Transverse colon (tissue), 4 donors: ENCODE measurements at regions not wholly inside any gene's neighbourhood (a gene's known extent, or its start where the extent isn't known, plus 50 kb on each side); places are given as distances from the start of the nearest gene placed in this dataset.
A peak's percentile ranks its signal among the peaks of the same experiment; 100 is the strongest.

Source experiments
- DNase-seq: peaks from one replicate; pipeline ENCODE4 v3.0.0-alpha.2; 2019
- H3K27ac ChIP-seq, 4 donors: fragments of 200-600 bp; sonication (generic); 2 replicates each; pipeline ENCODE4 v1.5.1; 2016 to 2018; ENCODE audit warnings: inconsistent platforms in 4 of 4
- H3K27me3 ChIP-seq: fragments of 200-600 bp; sonication (generic); 2 replicates; pipeline ENCODE4 v1.5.1; 2017; ENCODE audit warnings: inconsistent platforms
- H3K36me3 ChIP-seq, 4 donors: fragments of 200-600 bp; sonication (generic); 2 replicates each; pipeline ENCODE4 v1.5.1; 2017 to 2019; ENCODE audit warnings: inconsistent platforms in 4 of 4
- H3K4me1 ChIP-seq, 4 donors: fragments of 200-600 bp; sonication (generic); 2 replicates each; pipeline ENCODE4 v1.5.1; 2017 to 2020; ENCODE audit warnings: inconsistent platforms in 4 of 4
- H3K4me3 ChIP-seq, 4 donors: fragments of 200-600 bp; sonication (generic); 1 replicate in 1 of 4; 2 replicates in 3 of 4; pipeline versions ENCODE4 v1.5.1 to v1.6.1; 2017 to 2019; ENCODE audit warnings: inconsistent platforms in 4 of 4
- H3K9me3 ChIP-seq, 2 donors: fragments of 200-600 bp; sonication (generic); 2 replicates each; pipeline ENCODE4 v1.5.1; 2017 to 2019; ENCODE audit warnings: inconsistent platforms in 2 of 2
- EP300 ChIP-seq: sonication (generic); formaldehyde crosslinking; IDR thresholded peaks from one replicate; pipeline ENCODE4 v1.6.1; 2017; ENCODE audit warnings: antibody characterized with exemption, low read depth
- POLR2A ChIP-seq: fragments of 450-650 bp; IDR thresholded peaks from one replicate; pipeline ENCODE4 v1.6.1; 2016; ENCODE audit warnings: antibody characterized with exemption, mild to moderate bottlenecking, moderate library complexity
- POLR2AphosphoS5 ChIP-seq, 3 donors: sonication (generic); formaldehyde crosslinking; IDR thresholded peaks; one replicate each; pipeline ENCODE4 v1.6.1; 2016; ENCODE audit warnings: antibody characterized with exemption in 3 of 3
- WGBS, 2 donors: methylation state at CpG; one replicate each; pipeline ENCODE4 v1.1.5; 2018; ENCODE audit warnings: low coverage in 1 of 2; 5-methylcytosine and 5-hydroxymethylcytosine counted together
- in situ Hi-C, 4 donors: fragments of 200-750 bp; cut with MboI; loops; one replicate each; pipeline versions ENCODE4 v1.15.0 to v1.15.1; 2017; ENCODE audit warnings: low sequenced_read_pairs in 3 of 4, low pct_ligation_motif_present in 1 of 4, low pct_unique_long_range_greater_than_20kb in 1 of 4
- intact Hi-C: fragments of 100-400 bp; cut with DNase I; formaldehyde crosslinking; loops from one replicate; pipeline ENCODE4 v1.15.1; 2023; ENCODE audit warnings: low total_unique reads
- TF ChIP-seq, protein P1 (sequence below), 5 experiments: fragments of 200-600 bp in 3 of 5; fragments of 450-650 bp in 2 of 5; sonication (generic) in 3 of 5; IDR thresholded peaks; 1 replicate in 2 of 5; 2 replicates in 3 of 5; pipeline ENCODE4 v1.5.1; 2016 to 2017; ENCODE audit warnings: antibody characterized with exemption in 5 of 5, inconsistent platforms in 3 of 5, mild to moderate bottlenecking in 2 of 5, moderate library complexity in 1 of 5

DNA sequence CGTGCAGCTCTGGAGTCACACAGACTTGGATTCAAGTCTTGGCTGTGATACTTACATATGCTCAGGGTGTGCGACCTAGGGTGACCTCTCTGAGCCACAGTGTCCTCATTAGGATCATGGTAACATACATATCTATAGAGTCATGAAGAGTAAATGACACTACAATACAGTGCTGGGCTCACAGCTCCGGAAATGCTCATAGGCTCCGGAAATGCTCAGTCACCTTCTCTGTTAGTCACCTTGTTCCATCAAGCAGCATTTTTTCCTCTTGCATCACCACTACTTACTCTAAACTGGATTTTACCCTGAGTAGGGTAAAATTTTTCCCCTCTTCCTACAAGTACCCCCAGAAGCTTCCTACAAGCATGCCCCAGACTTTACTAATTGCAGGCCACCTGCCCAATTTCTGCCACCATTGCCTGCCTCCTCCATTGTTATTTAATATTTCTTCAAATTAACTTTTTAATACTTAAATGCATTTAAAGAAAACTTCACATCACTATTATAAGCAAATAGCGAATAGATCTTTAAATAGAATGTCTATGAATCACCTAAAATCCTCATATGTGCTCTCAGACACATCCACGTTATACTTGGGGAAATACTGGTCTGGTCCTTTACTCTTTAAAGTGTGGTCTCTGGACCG, 147.6 kb upstream of the SPRY4 start:
- no peaks in the 10 kb centered on the region for H3K36me3 ChIP-seq
- TF ChIP-seq POLR2AphosphoS5 (IDR thresholded peaks at IDR 0.05) = no peak
- TF ChIP-seq POLR2A = no peak
- TF ChIP-seq, protein P1, sequence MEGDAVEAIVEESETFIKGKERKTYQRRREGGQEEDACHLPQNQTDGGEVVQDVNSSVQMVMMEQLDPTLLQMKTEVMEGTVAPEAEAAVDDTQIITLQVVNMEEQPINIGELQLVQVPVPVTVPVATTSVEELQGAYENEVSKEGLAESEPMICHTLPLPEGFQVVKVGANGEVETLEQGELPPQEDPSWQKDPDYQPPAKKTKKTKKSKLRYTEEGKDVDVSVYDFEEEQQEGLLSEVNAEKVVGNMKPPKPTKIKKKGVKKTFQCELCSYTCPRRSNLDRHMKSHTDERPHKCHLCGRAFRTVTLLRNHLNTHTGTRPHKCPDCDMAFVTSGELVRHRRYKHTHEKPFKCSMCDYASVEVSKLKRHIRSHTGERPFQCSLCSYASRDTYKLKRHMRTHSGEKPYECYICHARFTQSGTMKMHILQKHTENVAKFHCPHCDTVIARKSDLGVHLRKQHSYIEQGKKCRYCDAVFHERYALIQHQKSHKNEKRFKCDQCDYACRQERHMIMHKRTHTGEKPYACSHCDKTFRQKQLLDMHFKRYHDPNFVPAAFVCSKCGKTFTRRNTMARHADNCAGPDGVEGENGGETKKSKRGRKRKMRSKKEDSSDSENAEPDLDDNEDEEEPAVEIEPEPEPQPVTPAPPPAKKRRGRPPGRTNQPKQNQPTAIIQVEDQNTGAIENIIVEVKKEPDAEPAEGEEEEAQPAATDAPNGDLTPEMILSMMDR (IDR thresholded peaks at IDR 0.05) = no peak
- no peak for TF ChIP-seq EP300
- H3K4me3 ChIP-seq = no peak overlapping the region
- intact Hi-C loops = no loop called here
- no peak overlapping the region for H3K27ac ChIP-seq
- WGBS, 2 donors = 82 to 86% methylated on average over 7 of the region's 7 CpGs
- DNase-seq = no peak
- in situ Hi-C loops = no loop called here
- no peaks in the 10 kb centered on the region for H3K4me1 ChIP-seq
- H3K9me3 ChIP-seq = no peaks in the 10 kb centered on the region
- H3K27me3 ChIP-seq = no peaks in the 10 kb centered on the region

DNA sequence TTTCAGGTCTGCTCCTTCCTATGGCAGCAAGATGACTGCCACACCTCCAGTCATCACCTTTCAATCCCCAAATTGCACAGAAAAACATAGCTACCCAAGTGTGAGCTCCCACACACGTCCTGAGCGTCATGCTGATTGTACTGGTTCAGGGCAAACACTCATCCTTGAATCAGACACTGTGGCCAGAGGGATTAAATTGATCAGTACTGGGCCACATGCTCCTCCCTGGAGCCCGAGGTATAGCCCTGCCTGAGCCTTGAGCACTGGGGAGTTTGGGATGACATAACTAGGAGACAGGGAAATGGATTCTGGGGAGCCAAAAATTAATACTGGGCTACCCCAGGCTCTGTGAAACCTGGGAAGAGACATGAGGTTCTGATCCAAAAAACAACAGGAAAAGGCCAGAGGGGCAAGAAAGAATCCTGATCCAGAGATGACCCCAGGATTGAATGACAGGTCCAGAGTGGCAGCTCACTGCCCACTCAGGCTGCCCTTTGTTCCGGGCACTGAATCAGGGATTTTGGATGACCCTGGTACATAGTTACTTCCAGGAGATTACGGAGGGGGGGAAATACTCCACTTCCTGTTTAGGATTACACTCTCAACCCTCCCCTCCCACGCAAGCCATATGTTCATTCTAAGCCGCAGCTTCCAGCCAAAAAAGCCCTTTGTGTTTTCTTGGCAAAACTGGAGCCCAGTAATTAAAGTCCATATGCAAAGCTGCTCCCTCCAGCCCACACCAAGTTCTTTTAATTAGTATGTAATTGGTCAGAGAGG, 141.6 kb upstream of the SPRY4 start:
- WGBS, 2 donors = 70 to 71% methylated on average over 2 to 7 of the region's 7 CpGs
- in situ Hi-C loops = no loop called here
- DNase-seq = no peak
- Histone ChIP-seq H3K27me3 (no peaks in the 10 kb centered on the region), H3K27ac (peak overlapping the region in 1 of 4 donors; percentile 5), H3K4me1 (peaks cover 0 to 8% (median 0%) of the 10 kb centered on the region in 4 donors), H3K36me3 (no peaks in the 10 kb centered on the region), H3K9me3 (no peaks in the 10 kb centered on the region), H3K4me3 (no peak overlapping the region)
- intact Hi-C loops = no loop called here
- TF ChIP-seq POLR2A (no peak), EP300 (no peak), POLR2AphosphoS5 (IDR thresholded peaks at IDR 0.05) (no peak)
- TF ChIP-seq, protein P1 (IDR thresholded peaks at IDR 0.05) = no peak

DNA sequence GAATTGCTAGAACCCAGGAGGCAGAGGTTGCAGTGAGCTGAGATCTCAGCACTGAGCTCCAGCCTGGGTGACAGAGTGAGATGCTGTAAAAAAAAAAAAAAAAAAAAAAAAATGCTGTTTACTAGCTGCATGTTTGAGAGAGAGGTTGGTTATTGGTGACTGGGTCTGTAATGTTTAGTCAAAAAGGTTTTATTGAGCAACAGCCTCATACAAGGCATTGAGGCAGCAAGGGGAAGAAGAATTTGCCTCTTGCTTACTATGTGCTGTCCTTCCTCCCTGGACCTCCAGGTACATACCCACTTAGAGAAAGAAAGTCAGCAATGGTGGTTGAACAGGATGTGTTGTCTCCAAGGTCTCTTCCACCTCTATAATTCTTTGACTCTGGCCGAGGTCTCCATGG, 140.7 kb upstream of the SPRY4 start:
- no peaks in the 10 kb centered on the region for H3K27me3 ChIP-seq
- intact Hi-C loops = no loop called here
- 78 to 100% methylated on average over 1 of the region's 1 CpG for WGBS, 2 donors
- no peak overlapping the region for H3K4me3 ChIP-seq
- TF ChIP-seq POLR2A (no peak), POLR2AphosphoS5 (IDR thresholded peaks at IDR 0.05) (no peak), EP300 (no peak)
- TF ChIP-seq, protein P1 (IDR thresholded peaks at IDR 0.05) = no peak
- no peak overlapping the region for H3K27ac ChIP-seq
- no peak for DNase-seq
- in situ Hi-C loops = no loop called here
- H3K9me3 ChIP-seq = no peaks in the 10 kb centered on the region
- peaks cover 0 to 8% (median 0%) of the 10 kb centered on the region in 4 donors for H3K4me1 ChIP-seq
- H3K36me3 ChIP-seq = no peaks in the 10 kb centered on the region

DNA sequence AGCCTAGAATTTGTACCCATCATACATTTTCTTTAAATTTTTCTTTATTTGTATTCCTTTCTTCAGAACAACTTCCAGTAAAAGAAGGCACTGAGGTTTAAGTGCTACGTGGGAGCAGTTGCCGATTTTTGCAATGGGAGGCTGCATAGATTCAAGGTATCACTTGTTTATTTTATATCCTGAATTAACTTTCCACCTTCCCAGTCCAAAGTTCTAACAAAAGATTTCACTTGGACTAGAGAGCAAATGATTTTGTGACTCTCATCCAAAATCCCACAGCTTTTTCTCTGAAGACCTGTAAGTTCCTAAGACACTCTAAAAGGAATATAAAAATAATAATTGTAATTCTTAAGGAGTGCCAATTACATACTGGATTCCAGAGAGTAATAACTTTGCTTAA, 139.1 kb upstream of the SPRY4 start:
- no peaks in the 10 kb centered on the region for H3K9me3 ChIP-seq

More for the DNA sequence above, 139.1 kb upstream of the SPRY4 start:
- Histone ChIP-seq H3K4me3 (no peak overlapping the region), H3K36me3 (no peaks in the 10 kb centered on the region), H3K4me1 (peaks cover 0 to 8% (median 0%) of the 10 kb centered on the region in 4 donors), H3K27ac (no peak overlapping the region), H3K27me3 (no peaks in the 10 kb centered on the region)
- TF ChIP-seq, protein P1 (IDR thresholded peaks at IDR 0.05) = no peak
- TF ChIP-seq POLR2A (no peak), EP300 (no peak), POLR2AphosphoS5 (IDR thresholded peaks at IDR 0.05) (no peak)
- intact Hi-C loops = no loop called here
- DNase-seq = no peak
- 56 to 57% methylated on average over 2 of the region's 2 CpGs for WGBS, 2 donors
- in situ Hi-C loops = no loop called here
